Caco-2 (cell line): ENCODE measurements at regions not wholly inside any gene's neighbourhood (a gene's known extent, or its start where the extent isn't known, plus 50 kb on each side); places are given as distances from the start of the nearest gene placed in this dataset.

ENCODE experiments used
- BruUV-seq: library from RNA; stranded (reverse); fragments of 400-500 nt; replicated peaks from 2 replicates; lab custom pipeline; 2021; lab: Mats Ljungman, UMichigan
- CTCF ChIA-PET: fragments of 300-600 bp; sonication (Branson Sonifier 250); formaldehyde crosslinking; loops from one replicate; lab custom pipeline; 2022; ENCODE audit warnings: antibody characterized with exemption; lab: Charles Lee
- POLR2A ChIA-PET: fragments of 300-600 bp; sonication (Branson Sonifier 250); formaldehyde crosslinking; loops from one replicate; lab custom pipeline; 2022; ENCODE audit warnings: antibody characterized with exemption; lab: Charles Lee
- DNase-seq, 2 experiments: peaks; one replicate each; pipeline versions ENCODE4 v3.0.0 to v3.0.0-alpha.2; 2020 to 2022
- H3K27me3 ChIP-seq: replicated peaks from 2 replicates; pipeline ENCODE4 v1.6.0; 2011; ENCODE audit warnings: low read length; ENCODE audit not compliant: control insufficient read depth, insufficient read depth
- H3K36me3 ChIP-seq: 2 replicates; pipeline ENCODE4 v1.5.1; 2011; ENCODE audit warnings: low read length; ENCODE audit not compliant: control insufficient read depth, insufficient read depth
- H3K4me1 ChIP-seq: fragments of 250-450 bp; sonication (Bioruptor Pico); 2 replicates; pipeline ENCODE4 v1.5.1; 2020; ENCODE audit warnings: mild to moderate bottlenecking
- H3K4me3 ChIP-seq: 2 replicates; pipeline ENCODE4 v1.5.1; 2011; ENCODE audit warnings: low read depth, mild to moderate bottlenecking, control low read depth, low read length
- H3K9me3 ChIP-seq: fragments of 250-450 bp; sonication (Bioruptor Pico); 2 replicates; pipeline ENCODE4 v1.5.1; 2020; ENCODE audit warnings: mild to moderate bottlenecking, moderate library complexity
- H3K27ac Mint-ChIP-seq: one replicate; pipeline ENCODE4 v1.8.0; 2022; ENCODE audit warnings: mixed read lengths; ENCODE audit not compliant: unreplicated experiment
- H3K27me3 Mint-ChIP-seq: one replicate; pipeline ENCODE4 v1.8.0; 2022; ENCODE audit warnings: mixed read lengths; ENCODE audit not compliant: insufficient read depth, unreplicated experiment
- H3K36me3 Mint-ChIP-seq: one replicate; pipeline ENCODE4 v1.8.0; 2022; ENCODE audit warnings: mild to moderate bottlenecking, mixed read lengths; ENCODE audit not compliant: insufficient read depth, unreplicated experiment
- H3K4me1 Mint-ChIP-seq: one replicate; pipeline ENCODE4 v1.8.0; 2022; ENCODE audit warnings: low read depth, mixed read lengths; ENCODE audit not compliant: unreplicated experiment
- H3K4me3 Mint-ChIP-seq: one replicate; pipeline ENCODE4 v1.8.0; 2022; ENCODE audit warnings: mild to moderate bottlenecking, moderate library complexity, mixed read lengths; ENCODE audit not compliant: unreplicated experiment
- H3K9me3 Mint-ChIP-seq: one replicate; pipeline ENCODE4 v1.8.0; 2022; ENCODE audit warnings: mixed read lengths; ENCODE audit not compliant: unreplicated experiment
- CTCF ChIP-seq, 2 experiments: fragments of 200-600 bp in 1 of 2; IDR thresholded peaks; 1 replicate in 1 of 2; 2 replicates in 1 of 2; pipeline versions ENCODE4 v1.5.1 to v1.8.0; 2011 to 2022; ENCODE audit warnings: antibody characterized with exemption in 1 of 2, control low read depth in 1 of 2, inconsistent platforms in 1 of 2, low read depth in 1 of 2, low read length in 1 of 2, mild to moderate bottlenecking in 1 of 2, moderate library complexity in 1 of 2; ENCODE audit not compliant: insufficient read depth in 1 of 2, severe bottlenecking in 1 of 2, unreplicated experiment in 1 of 2
- intact Hi-C: fragments of 100-400 bp; cut with micrococcal nuclease; formaldehyde crosslinking; loops from one replicate; pipeline ENCODE4 v1.10.0; 2022; ENCODE audit not compliant: unreplicated experiment

- BruUV-seq: no TSS peak
- H3K36me3 ChIP-seq: no peaks in the 10 kb centered on the region
- H3K9me3 ChIP-seq: no peaks in the 10 kb centered on the region
- Mint-ChIP-seq H3K4me1 (peaks cover 33% of the 10 kb centered on the region), H3K27ac (no peak overlapping the region), H3K27me3 (no peaks in the 10 kb centered on the region), H3K36me3 (peaks cover 6% of the 10 kb centered on the region), H3K9me3 (peaks cover 8% of the 10 kb centered on the region), H3K4me3 (no peak overlapping the region)
- peaks cover 39% of the 10 kb centered on the region for H3K4me1 ChIP-seq
- no peak overlapping the region for H3K4me3 ChIP-seq
- intact Hi-C loops: no loop called here
- DNase-seq: no peak
- ChIA-PET CTCF (no interaction called here), POLR2A (no interaction called here)
- no peaks in the 10 kb centered on the region for H3K27me3 ChIP-seq
- TF ChIP-seq CTCF (IDR thresholded peaks at IDR 0.05; ENCODE audit: insufficient read depth in 1 of 2, low read depth in 1 of 2, low read length in 1 of 2, severe bottlenecking in 1 of 2, unreplicated experiment in 1 of 2): no peak
Measured at GRCh38 chr7:131613909-131614308, 57.5 kb upstream of the PODXL start.

- no peaks in the 10 kb centered on the region for H3K36me3 Mint-ChIP-seq
- peaks cover 8% of the 10 kb centered on the region for H3K9me3 Mint-ChIP-seq
- intact Hi-C loops: no loop called here
Measured at GRCh38 chr7:131610007-131610406, 53.6 kb upstream of the PODXL start.

GRCh38 chr7:131608116-131608500, 51.7 kb upstream of the PODXL start:
- TF ChIP-seq CTCF (IDR thresholded peaks at IDR 0.05; ENCODE audit: insufficient read depth in 1 of 2, low read depth in 1 of 2, low read length in 1 of 2, severe bottlenecking in 1 of 2, unreplicated experiment in 1 of 2): no peak
- Histone ChIP-seq H3K27me3 (no peaks in the 10 kb centered on the region), H3K4me3 (no peak overlapping the region), H3K9me3 (no peaks in the 10 kb centered on the region), H3K4me1 (peaks cover 74% of the 10 kb centered on the region), H3K36me3 (no peaks in the 10 kb centered on the region)
- Mint-ChIP-seq H3K27ac (peak overlapping the region; percentile 89), H3K9me3 (peaks cover 4% of the 10 kb centered on the region), H3K27me3 (no peaks in the 10 kb centered on the region), H3K4me1 (peaks cover 43% of the 10 kb centered on the region), H3K4me3 (no peak overlapping the region), H3K36me3 (no peaks in the 10 kb centered on the region)
- no TSS peak for BruUV-seq
- CTCF ChIA-PET: no interaction called here
- intact Hi-C loops: no loop called here
- DNase-seq: no peak
- POLR2A ChIA-PET: no interaction called here

More at GRCh38 chr7:131610007-131610406, 53.6 kb upstream of the PODXL start:
- Histone ChIP-seq H3K4me1 (peaks cover 56% of the 10 kb centered on the region), H3K36me3 (no peaks in the 10 kb centered on the region), H3K4me3 (no peak overlapping the region), H3K27me3 (no peaks in the 10 kb centered on the region), H3K9me3 (no peaks in the 10 kb centered on the region)
- Mint-ChIP-seq H3K4me1 (peaks cover 39% of the 10 kb centered on the region), H3K27ac (no peak overlapping the region), H3K4me3 (no peak overlapping the region), H3K27me3 (no peaks in the 10 kb centered on the region)
- no peak for DNase-seq
- no TSS peak for BruUV-seq
- ChIA-PET CTCF (interaction anchor here (0.8 kb wide), 1 partner anchor 25 kb away, joined by 3 read pairs; no protein-coding TSS in a partner anchor), POLR2A (no interaction called here)
- TF ChIP-seq CTCF (IDR thresholded peaks at IDR 0.05; ENCODE audit: insufficient read depth in 1 of 2, low read depth in 1 of 2, low read length in 1 of 2, severe bottlenecking in 1 of 2, unreplicated experiment in 1 of 2): no peak
